Common myeloid progenitor, CD34-positive (primary cell): ENCODE measurements at regions not wholly inside any gene's neighbourhood (a gene's known extent, or its start where the extent isn't known, plus 50 kb on each side); places are given as distances from the start of the nearest gene placed in this dataset.

Experiments used
- CTCF ChIA-PET: fragments of 350-600 bp; sonication (Branson Sonifier 250); formaldehyde crosslinking; loops from one replicate; lab custom pipeline; 2021; ENCODE audit warnings: antibody characterized with exemption; lab: Charles Lee
- POLR2A ChIA-PET: fragments of 350-600 bp; sonication (Branson Sonifier 250); formaldehyde crosslinking; loops from one replicate; lab custom pipeline; 2021; ENCODE audit warnings: antibody characterized with exemption; lab: Charles Lee
- DNase-seq, 3 donors: peaks; one replicate each; pipeline versions ENCODE4 v3.0.0 to v3.0.0-alpha.2; 2013
- H3K27ac ChIP-seq, 2 experiments: 1 replicate in 1 of 2; 2 replicates in 1 of 2; pipeline ENCODE4 v1.7.0; 2013; ENCODE audit warnings: inconsistent platforms in 2 of 2, low read length in 2 of 2, mild to moderate bottlenecking in 2 of 2, low read depth in 1 of 2, moderate library complexity in 1 of 2; ENCODE audit not compliant: severe bottlenecking in 2 of 2, insufficient read depth in 1 of 2, poor library complexity in 1 of 2
- H3K27me3 ChIP-seq, 5 experiments: replicated peaks in 2 of 5; 1 replicate in 3 of 5; 2 replicates in 2 of 5; pipeline versions ENCODE4 v1.6.1 to v1.7.0; 2013; ENCODE audit warnings: low read length in 4 of 5, mild to moderate bottlenecking in 2 of 5, moderate library complexity in 2 of 5, inconsistent platforms in 1 of 5; ENCODE audit not compliant: insufficient read depth in 5 of 5, control insufficient read depth in 4 of 5
- H3K36me3 ChIP-seq, 4 experiments: 1 replicate in 2 of 4; 2 replicates in 2 of 4; pipeline versions ENCODE4 v1.6.1 to v1.7.0; 2013; ENCODE audit warnings: low read length in 3 of 4, control low read depth in 1 of 4, mild to moderate bottlenecking in 1 of 4; ENCODE audit not compliant: control insufficient read depth in 4 of 4, insufficient read depth in 4 of 4
- H3K4me1 ChIP-seq, 4 experiments: 1 replicate in 3 of 4; 2 replicates in 1 of 4; pipeline versions ENCODE4 v1.6.1 to v1.7.1; 2013; ENCODE audit warnings: low read length in 3 of 4, mild to moderate bottlenecking in 3 of 4, control low read depth in 1 of 4, inconsistent platforms in 1 of 4, moderate library complexity in 1 of 4; ENCODE audit not compliant: control insufficient read depth in 4 of 4, insufficient read depth in 4 of 4; ENCODE audit errors: control extremely low read depth in 1 of 4
- H3K4me3 ChIP-seq, 7 experiments: 1 replicate in 4 of 7; 2 replicates in 3 of 7; pipeline versions ENCODE4 v1.5.1 to v1.7.0; 2013; ENCODE audit warnings: mild to moderate bottlenecking in 7 of 7, low read length in 6 of 7, moderate library complexity in 6 of 7, inconsistent platforms in 2 of 7, low read depth in 2 of 7, control low read depth in 1 of 7; ENCODE audit not compliant: insufficient read depth in 4 of 7, control insufficient read depth in 1 of 7; ENCODE audit errors: extremely low read depth in 1 of 7
- H3K9me3 ChIP-seq, 5 experiments: 1 replicate in 4 of 5; 2 replicates in 1 of 5; pipeline versions ENCODE4 v1.6.1 to v1.7.1; 2013; ENCODE audit warnings: low read length in 4 of 5, mild to moderate bottlenecking in 2 of 5, inconsistent platforms in 1 of 5, low read depth in 1 of 5, moderate library complexity in 1 of 5; ENCODE audit not compliant: control insufficient read depth in 4 of 5, insufficient read depth in 2 of 5; ENCODE audit errors: control extremely low read depth in 1 of 5
- WGBS: methylation state at CpG from one replicate; pipeline ENCODE4 v1.1.5; 2013; ENCODE audit not compliant: insufficient coverage; 5-methylcytosine and 5-hydroxymethylcytosine counted together

- peaks cover 0 to 5% (median 0%) of the 10 kb centered on the region in 5 experiments for H3K9me3 ChIP-seq
- 88% methylated on average over 1 of the region's 2 CpGs for WGBS
- H3K4me3 ChIP-seq, result no peak overlapping the region
- no peaks in the 10 kb centered on the region for H3K4me1 ChIP-seq
- no peak overlapping the region for H3K27ac ChIP-seq
- DNase-seq, result no peak
- no peaks in the 10 kb centered on the region for H3K36me3 ChIP-seq
- no peaks in the 10 kb centered on the region for H3K27me3 ChIP-seq
- POLR2A ChIA-PET, result no interaction called here
- CTCF ChIA-PET, result no interaction called here
Measured at GRCh38 chr22:48605125-48605524, 1222.5 kb downstream of the BRD1 start.

- CTCF ChIA-PET, result no interaction called here
- no peak for DNase-seq
- Histone ChIP-seq H3K36me3 (no peaks in the 10 kb centered on the region), H3K4me3 (no peak overlapping the region), H3K27ac (no peak overlapping the region), H3K9me3 (peaks cover 0 to 7% (median 2%) of the 10 kb centered on the region in 5 experiments), H3K27me3 (no peaks in the 10 kb centered on the region), H3K4me1 (no peaks in the 10 kb centered on the region)
- WGBS, result 98% methylated on average over 18 of the region's 18 CpGs
- POLR2A ChIA-PET, result no interaction called here
Measured at GRCh38 chr22:48603621-48604320, 1223.9 kb downstream of the BRD1 start.

GRCh38 chr22:48602805-48603518, 1224.7 kb downstream of the BRD1 start:
- Histone ChIP-seq H3K4me1 (no peaks in the 10 kb centered on the region), H3K9me3 (peaks cover 0 to 13% (median 10%) of the 10 kb centered on the region in 5 experiments), H3K27ac (no peak overlapping the region), H3K27me3 (no peaks in the 10 kb centered on the region), H3K4me3 (no peak overlapping the region), H3K36me3 (no peaks in the 10 kb centered on the region)
- CTCF ChIA-PET, result no interaction called here
- POLR2A ChIA-PET, result no interaction called here
- no peak for DNase-seq
- 96% methylated on average over 13 of the region's 26 CpGs for WGBS

- H3K27ac ChIP-seq, result no peak overlapping the region
- no peak overlapping the region for H3K4me3 ChIP-seq
- no peaks in the 10 kb centered on the region for H3K4me1 ChIP-seq
- ChIA-PET POLR2A (no interaction called here), CTCF (no interaction called here)
- H3K9me3 ChIP-seq, result peaks cover 0 to 14% (median 13%) of the 10 kb centered on the region in 5 experiments
- DNase-seq, result no peak
- no peaks in the 10 kb centered on the region for H3K27me3 ChIP-seq
- H3K36me3 ChIP-seq, result no peaks in the 10 kb centered on the region
- 95% methylated on average over 23 of the region's 27 CpGs for whole genome bisulfite sequencing
Measured at GRCh38 chr22:48600681-48601080, 1227.0 kb downstream of the BRD1 start.

- Histone ChIP-seq H3K9me3 (peaks cover 0 to 14% (median 10%) of the 10 kb centered on the region in 5 experiments), H3K4me1 (no peaks in the 10 kb centered on the region), H3K27ac (no peak overlapping the region), H3K27me3 (no peaks in the 10 kb centered on the region), H3K4me3 (no peak overlapping the region), H3K36me3 (no peaks in the 10 kb centered on the region)
- CTCF ChIA-PET, result no interaction called here
- 98% methylated on average over 16 of the region's 17 CpGs for WGBS
- DNase-seq, result no peak
- POLR2A ChIA-PET, result interaction anchor here (0.5 kb wide), 1 partner anchor 10 kb away, joined by 3 read pairs; no protein-coding TSS in a partner anchor
Measured at GRCh38 chr22:48600171-48600570, 1227.5 kb downstream of the BRD1 start.

GRCh38 chr22:48599346-48599745, 1228.3 kb downstream of the BRD1 start:
- no peak overlapping the region for H3K27ac ChIP-seq
- H3K4me1 ChIP-seq, result no peaks in the 10 kb centered on the region
- H3K9me3 ChIP-seq, result peaks cover 0 to 14% (median 8%) of the 10 kb centered on the region in 5 experiments
- DNase-seq, result no peak
- H3K4me3 ChIP-seq, result no peak overlapping the region
- CTCF ChIA-PET, result no interaction called here
- H3K27me3 ChIP-seq, result no peaks in the 10 kb centered on the region
- WGBS, result 87% methylated on average over 8 of the region's 10 CpGs
- POLR2A ChIA-PET, result no interaction called here
- no peaks in the 10 kb centered on the region for H3K36me3 ChIP-seq
